Hepatocyte (in vitro differentiated cells): ENCODE measurements at regions not wholly inside any gene's neighbourhood (a gene's known extent, or its start where the extent isn't known, plus 50 kb on each side); places are given as distances from the start of the nearest gene placed in this dataset.

Experiments
- DNase-seq: peaks from one replicate; pipeline ENCODE4 v3.0.0-alpha.2; 2016; ENCODE audit warnings: low spot score
- H2AFZ ChIP-seq: fragments of 200-600 bp; sonication (generic); 2 replicates; pipeline ENCODE4 v1.6.0; 2016; ENCODE audit warnings: antibody characterized with exemption, mild to moderate bottlenecking
- H3K27ac ChIP-seq: fragments of 200-600 bp; sonication (generic); 2 replicates; pipeline ENCODE4 v1.5.1; 2016; ENCODE audit warnings: mild to moderate bottlenecking
- H3K27me3 ChIP-seq: fragments of 200-600 bp; sonication (generic); 2 replicates; pipeline ENCODE4 v1.6.1; 2016
- H3K36me3 ChIP-seq: fragments of 200-600 bp; sonication (generic); replicated peaks from 2 replicates; pipeline ENCODE4 v1.5.1; 2016; ENCODE audit warnings: low read depth; ENCODE audit not compliant: insufficient read depth
- H3K4me1 ChIP-seq: fragments of 200-600 bp; sonication (generic); 2 replicates; pipeline ENCODE4 v1.5.1; 2016; ENCODE audit warnings: mild to moderate bottlenecking, moderate library complexity; ENCODE audit not compliant: insufficient read depth
- H3K4me2 ChIP-seq: fragments of 200-600 bp; sonication (generic); 2 replicates; pipeline ENCODE4 v1.6.0; 2016
- H3K4me3 ChIP-seq: fragments of 200-600 bp; sonication (generic); 2 replicates; pipeline ENCODE4 v1.5.1; 2016; ENCODE audit warnings: mild to moderate bottlenecking
- H3K79me2 ChIP-seq: fragments of 200-600 bp; sonication (generic); 2 replicates; pipeline ENCODE4 v1.6.0; 2017; ENCODE audit warnings: mild to moderate bottlenecking
- H3K9me2 ChIP-seq: fragments of 200-600 bp; sonication (generic); replicated peaks from 2 replicates; pipeline ENCODE4 v1.6.0; 2017; ENCODE audit warnings: mild to moderate bottlenecking; ENCODE audit not compliant: insufficient read depth
- H3K9me3 ChIP-seq: fragments of 200-600 bp; sonication (generic); 2 replicates; pipeline ENCODE4 v1.5.1; 2016; ENCODE audit warnings: low read depth, mild to moderate bottlenecking
- H4K20me1 ChIP-seq: fragments of 200-600 bp; sonication (generic); 2 replicates; pipeline ENCODE4 v1.6.0; 2016; ENCODE audit warnings: mild to moderate bottlenecking; ENCODE audit not compliant: insufficient read depth, poor library complexity, severe bottlenecking
- EZH2 ChIP-seq: fragments of 200-600 bp; sonication (generic); IDR thresholded peaks from 2 replicates; pipeline ENCODE4 v1.6.1; 2016; ENCODE audit warnings: antibody characterized with exemption, mild to moderate bottlenecking, borderline replicate concordance
- EZH2phosphoT487 ChIP-seq: fragments of 200-600 bp; sonication (generic); IDR thresholded peaks from one replicate; pipeline ENCODE4 v1.6.1; 2018; ENCODE audit warnings: antibody characterized with exemption, mild to moderate bottlenecking, low read depth, moderate library complexity; ENCODE audit not compliant: unreplicated experiment, severe bottlenecking
- WGBS: methylation state at CpG from one replicate; pipeline ENCODE4 v1.1.6; 2016; ENCODE audit warnings: low lambda C conversion rate; ENCODE audit errors: missing lambda C conversion rate; 5-methylcytosine and 5-hydroxymethylcytosine counted together
- TF ChIP-seq, protein P1 (sequence below): fragments of 200-600 bp; sonication (generic); IDR thresholded peaks from 2 replicates; pipeline ENCODE4 v1.5.1; 2016; ENCODE audit warnings: antibody characterized with exemption, mild to moderate bottlenecking; ENCODE audit not compliant: poor library complexity

DNA sequence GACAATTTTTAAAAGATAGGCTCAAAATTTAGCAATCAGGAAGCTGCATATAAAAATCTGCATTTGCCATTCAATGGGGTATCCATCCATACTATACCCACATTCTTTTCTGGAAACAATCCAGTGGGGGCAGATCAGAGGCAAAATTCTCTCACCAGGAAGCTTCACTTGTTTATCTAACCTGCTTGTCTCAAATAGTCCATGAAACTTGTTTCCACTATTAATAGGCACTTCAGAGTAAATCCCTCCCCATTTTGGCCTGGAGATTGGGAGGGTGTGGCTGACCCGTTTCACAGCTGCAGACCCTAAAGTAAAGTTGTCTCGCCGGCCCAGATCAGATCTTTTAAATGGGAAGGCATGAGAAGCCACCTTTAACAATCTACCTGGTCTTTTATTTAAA lies 139.4 kb upstream of the CPNE8 start:
- Histone ChIP-seq H3K27ac (no peak overlapping the region), H3K4me1 (no peaks in the 10 kb centered on the region), H3K9me3 (no peaks in the 10 kb centered on the region), H3K79me2 (no peaks in the 10 kb centered on the region), H2AFZ (no peak overlapping the region), H3K9me2 (no peaks in the 10 kb centered on the region), H3K4me3 (no peak overlapping the region), H3K36me3 (no peaks in the 10 kb centered on the region), H3K4me2 (no peak overlapping the region), H4K20me1 (no peaks in the 10 kb centered on the region), H3K27me3 (no peaks in the 10 kb centered on the region)
- 36% methylated on average over 3 of the region's 3 CpGs for WGBS
- no peak for DNase-seq
- TF ChIP-seq EZH2phosphoT487 = no peak
- no peak for TF ChIP-seq EZH2
- TF ChIP-seq, protein P1, sequence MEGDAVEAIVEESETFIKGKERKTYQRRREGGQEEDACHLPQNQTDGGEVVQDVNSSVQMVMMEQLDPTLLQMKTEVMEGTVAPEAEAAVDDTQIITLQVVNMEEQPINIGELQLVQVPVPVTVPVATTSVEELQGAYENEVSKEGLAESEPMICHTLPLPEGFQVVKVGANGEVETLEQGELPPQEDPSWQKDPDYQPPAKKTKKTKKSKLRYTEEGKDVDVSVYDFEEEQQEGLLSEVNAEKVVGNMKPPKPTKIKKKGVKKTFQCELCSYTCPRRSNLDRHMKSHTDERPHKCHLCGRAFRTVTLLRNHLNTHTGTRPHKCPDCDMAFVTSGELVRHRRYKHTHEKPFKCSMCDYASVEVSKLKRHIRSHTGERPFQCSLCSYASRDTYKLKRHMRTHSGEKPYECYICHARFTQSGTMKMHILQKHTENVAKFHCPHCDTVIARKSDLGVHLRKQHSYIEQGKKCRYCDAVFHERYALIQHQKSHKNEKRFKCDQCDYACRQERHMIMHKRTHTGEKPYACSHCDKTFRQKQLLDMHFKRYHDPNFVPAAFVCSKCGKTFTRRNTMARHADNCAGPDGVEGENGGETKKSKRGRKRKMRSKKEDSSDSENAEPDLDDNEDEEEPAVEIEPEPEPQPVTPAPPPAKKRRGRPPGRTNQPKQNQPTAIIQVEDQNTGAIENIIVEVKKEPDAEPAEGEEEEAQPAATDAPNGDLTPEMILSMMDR = no peak

DNA sequence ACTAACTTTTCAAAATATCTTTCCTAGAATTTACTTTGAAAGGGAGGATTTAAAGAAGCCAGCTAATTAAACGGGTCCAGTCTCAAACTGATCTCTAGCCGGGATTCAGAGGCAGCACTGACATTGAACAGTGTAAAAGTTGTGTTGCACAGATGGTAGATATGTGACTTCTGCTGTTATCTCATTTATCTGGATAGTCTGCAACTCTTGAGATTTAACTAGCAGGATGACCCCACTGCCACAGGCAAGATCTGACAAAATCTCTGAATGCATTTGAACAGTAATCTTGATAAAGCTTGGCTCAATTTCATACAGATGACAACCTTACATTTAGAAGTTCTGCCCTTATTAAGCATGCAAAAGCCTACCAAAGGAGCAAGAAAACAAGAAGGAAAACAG lies 138.0 kb upstream of the CPNE8 start:
- H3K27ac ChIP-seq = peak overlapping the region; percentile 67
- no peaks in the 10 kb centered on the region for H3K27me3 ChIP-seq
- 6% methylated on average over 2 of the region's 2 CpGs for WGBS
- no peaks in the 10 kb centered on the region for H3K9me3 ChIP-seq
- H3K36me3 ChIP-seq = no peaks in the 10 kb centered on the region
- no peaks in the 10 kb centered on the region for H4K20me1 ChIP-seq
- H3K4me2 ChIP-seq = peak overlapping the region; percentile 49
- peak overlapping the region; percentile 12 for H2AFZ ChIP-seq
- DNase-seq = no peak
- no peaks in the 10 kb centered on the region for H3K4me1 ChIP-seq
- no peak for TF ChIP-seq EZH2
- TF ChIP-seq, protein P1 = no peak
- TF ChIP-seq EZH2phosphoT487 = no peak
- H3K79me2 ChIP-seq = no peaks in the 10 kb centered on the region
- H3K9me2 ChIP-seq = no peaks in the 10 kb centered on the region
- no peak overlapping the region for H3K4me3 ChIP-seq

DNA sequence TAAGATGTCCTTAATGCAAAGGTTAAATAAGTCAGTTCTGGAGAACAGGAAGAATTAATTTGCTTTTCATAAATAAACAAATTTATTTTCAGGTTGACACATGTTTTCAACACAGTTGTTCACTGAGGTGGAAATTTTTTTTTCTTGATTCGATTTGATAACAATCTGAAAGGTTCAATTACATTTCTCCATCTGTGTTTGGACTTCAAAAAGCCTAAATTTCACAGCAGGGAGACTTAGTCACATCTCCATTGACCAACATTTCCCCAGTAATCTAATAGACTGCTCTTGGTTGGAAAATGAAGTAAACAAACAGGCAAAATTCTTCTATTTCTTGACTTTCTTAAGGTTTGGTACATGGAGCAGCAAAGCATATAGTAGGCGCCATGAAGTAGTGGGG lies 134.9 kb upstream of the CPNE8 start:
- no peak for DNase-seq
- H3K4me1 ChIP-seq = no peaks in the 10 kb centered on the region
- H3K4me2 ChIP-seq = no peak overlapping the region
- no peaks in the 10 kb centered on the region for H3K27me3 ChIP-seq
- no peak overlapping the region for H2AFZ ChIP-seq
- H3K4me3 ChIP-seq = no peak overlapping the region
- H3K27ac ChIP-seq = no peak overlapping the region
- TF ChIP-seq EZH2phosphoT487 = no peak
- no peak for TF ChIP-seq EZH2
- TF ChIP-seq, protein P1 = no peak
- H3K79me2 ChIP-seq = no peaks in the 10 kb centered on the region
- no peaks in the 10 kb centered on the region for H3K9me3 ChIP-seq
- no peaks in the 10 kb centered on the region for H3K9me2 ChIP-seq
- no peaks in the 10 kb centered on the region for H3K36me3 ChIP-seq
- no peaks in the 10 kb centered on the region for H4K20me1 ChIP-seq
- 85% methylated on average over 2 of the region's 2 CpGs for WGBS

DNA sequence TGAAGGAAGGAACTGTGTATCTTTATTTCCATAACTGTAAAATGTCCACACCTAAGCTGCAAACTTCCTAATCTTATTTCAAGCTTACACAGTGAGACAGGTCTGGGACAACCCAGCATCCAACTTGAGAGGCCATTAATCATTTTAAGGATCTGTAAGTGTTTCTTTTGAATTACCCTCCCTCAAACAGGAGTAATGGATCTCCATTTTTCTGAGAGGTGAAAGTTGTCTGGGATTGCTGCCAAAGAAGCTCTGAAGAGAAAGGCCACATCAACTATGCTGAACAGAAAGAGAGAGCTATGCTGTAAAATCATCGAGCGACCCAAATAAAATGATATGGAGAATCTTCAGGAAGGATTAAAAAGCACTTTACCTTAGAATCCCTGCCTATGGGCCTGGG lies 131.7 kb upstream of the CPNE8 start:
- Histone ChIP-seq H2AFZ (no peak overlapping the region), H4K20me1 (no peaks in the 10 kb centered on the region), H3K36me3 (no peaks in the 10 kb centered on the region), H3K79me2 (no peaks in the 10 kb centered on the region), H3K27me3 (no peaks in the 10 kb centered on the region), H3K27ac (no peak overlapping the region), H3K4me2 (no peak overlapping the region), H3K9me3 (no peaks in the 10 kb centered on the region), H3K9me2 (no peaks in the 10 kb centered on the region), H3K4me1 (no peaks in the 10 kb centered on the region), H3K4me3 (no peak overlapping the region)
- 74% methylated on average over 2 of the region's 2 CpGs for WGBS
- DNase-seq = no peak
- TF ChIP-seq EZH2phosphoT487 (no peak), EZH2 (no peak)
- TF ChIP-seq, protein P1 = no peak
